ENCODE measurements at regions not wholly inside any gene's neighbourhood (a gene's known extent, or its start where the extent isn't known, plus 50 kb on each side); places are given as distances from the start of the nearest gene placed in this dataset.

- TF ChIP-seq USF2 (IDR thresholded peaks at IDR 0.05; ENCODE audit: low read length) (no peak), E2F6 (IDR thresholded peaks at IDR 0.05) (no peak), JUND (IDR thresholded peaks at IDR 0.05; ENCODE audit: low read length) (no peak), HDAC2 (IDR thresholded peaks at IDR 0.05; ENCODE audit: borderline replicate concordance in 1 of 2, low read depth in 2 of 2, low read length in 2 of 2) (no peak), SIX5 (IDR thresholded peaks at IDR 0.05; ENCODE audit: low read depth, low read length) (no peak), CBX5 (IDR thresholded peaks at IDR 0.05; ENCODE audit: low read depth, low read length) (no peak), NRF1 (IDR thresholded peaks at IDR 0.05; ENCODE audit: low read depth, low read length) (no peak), ZNF274 (IDR thresholded peaks at IDR 0.05; ENCODE audit: borderline replicate concordance, extremely low read depth, low read length) (no peak)
Measured at GRCh38 chr22:23375031-23375827, 194.9 kb downstream of the BCR start (continued).

Measured in H1 (cell line).